ENCODE measurements at regions not wholly inside any gene's neighbourhood (a gene's known extent, or its start where the extent isn't known, plus 50 kb on each side); places are given as distances from the start of the nearest gene placed in this dataset.
"Not testable (repeated sequence)": the region's sequence is repeated elsewhere in the genome, so short reads cannot be mapped to it uniquely, and the experiment has no call there.

DNA sequence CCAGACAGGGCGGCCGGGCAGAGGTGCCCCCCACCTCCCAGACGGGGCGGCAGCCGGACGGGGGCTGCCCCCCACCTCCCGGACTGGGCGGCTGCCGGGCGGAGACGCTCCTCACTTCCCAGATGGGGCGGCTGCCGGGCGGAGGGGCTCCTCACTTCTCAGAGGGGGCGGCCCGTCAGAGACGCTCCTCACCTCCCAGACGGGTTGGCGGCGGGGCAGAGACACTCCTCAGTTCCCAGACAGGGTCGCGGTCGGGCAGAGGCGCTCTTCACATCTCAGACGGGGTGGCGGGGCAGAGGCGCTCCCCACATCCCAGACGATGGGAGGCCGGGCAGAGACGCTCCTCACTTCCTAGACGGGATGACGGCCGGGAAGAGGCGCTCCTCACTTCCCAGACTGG lies 68.5 kb upstream of the GPC4 start:
- DNase-seq (ENCODE audit: low read depth in 1 of 2, low spot score in 1 of 2); FAIRE-seq; H3K9me3 ChIP-seq; ATAC-seq; H3K4me3 ChIP-seq; H3K4me2 ChIP-seq; CTCF ChIA-PET; H3K4me1 ChIP-seq; H3K27ac ChIP-seq; POLR2A ChIA-PET: not testable (repeated sequence)
- no CpG with 5 or more reads among the region's 34 CpGs for WGBS (ENCODE audit: missing lambda C conversion rate)

DNA sequence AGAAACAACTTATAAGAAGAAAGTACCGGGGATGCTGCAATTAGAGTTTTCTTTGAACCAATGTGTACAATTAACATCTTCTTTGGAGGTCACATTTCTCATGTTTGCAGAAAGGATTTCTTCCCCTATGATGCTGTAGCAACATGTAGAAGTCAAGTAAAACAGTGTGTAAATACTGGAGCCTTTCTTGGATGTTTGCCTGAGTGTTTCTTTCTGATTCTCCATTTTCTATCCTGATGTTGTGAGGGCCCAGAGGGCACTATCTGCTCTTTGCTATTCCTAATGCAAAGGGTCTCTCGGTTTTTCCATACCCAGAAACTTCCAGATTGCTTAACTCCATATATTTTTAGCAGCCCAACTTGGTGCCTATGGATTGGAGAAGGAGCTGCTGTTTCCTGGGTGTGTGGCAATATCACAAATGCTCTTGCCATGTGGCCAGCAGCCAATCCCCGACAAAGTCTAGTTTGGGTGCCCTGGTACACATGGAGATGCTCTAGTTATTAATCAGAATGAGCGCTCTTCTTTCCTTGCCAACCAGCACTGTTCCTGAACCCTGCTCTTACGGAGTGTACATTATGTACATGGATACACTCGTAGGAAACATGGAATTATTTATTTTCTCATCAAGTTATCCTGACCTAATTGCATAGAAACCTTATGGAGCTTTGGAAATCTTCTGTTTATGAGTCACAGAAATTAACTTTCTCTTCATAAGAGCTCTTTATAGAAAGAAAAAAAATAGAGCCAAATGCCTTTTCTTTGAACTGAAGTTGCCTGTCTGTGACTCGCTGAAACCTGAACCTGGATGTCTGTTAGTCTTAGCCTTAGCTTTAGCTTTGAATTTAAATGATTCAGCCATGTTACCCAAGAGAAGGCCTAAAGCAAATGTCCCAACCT lies 67.0 kb upstream of the GPC4 start:
- no peak for DNase-seq (ENCODE audit: low read depth in 1 of 2, low spot score in 1 of 2)
- FAIRE-seq = no peak
- H3K9me3 ChIP-seq = no peaks in the 10 kb centered on the region
- no peak overlapping the region for H3K27ac ChIP-seq
- no peak for ATAC-seq
- ChIA-PET CTCF (no interaction called here), POLR2A (no interaction called here)
- no peak overlapping the region for H3K4me3 ChIP-seq
- TF ChIP-seq JUN (IDR thresholded peaks at IDR 0.05) (no peak), JUNB (IDR thresholded peaks at IDR 0.05) (no peak), TP53 (CRISPR knock-in tag; IDR thresholded peaks at IDR 0.05) (no peak), MAFK (IDR thresholded peaks at IDR 0.05; ENCODE audit: partially characterized antibody) (no peak), KDM5A (IDR thresholded peaks at IDR 0.05) (no peak), RFX5 (IDR thresholded peaks at IDR 0.05) (no peak), CBX2 (IDR thresholded peaks at IDR 0.05; ENCODE audit: borderline replicate concordance, low read depth) (no peak)
- H3K4me1 ChIP-seq = no peaks in the 10 kb centered on the region
- no peak overlapping the region for H3K4me2 ChIP-seq
- WGBS (ENCODE audit: missing lambda C conversion rate) = 23% methylated on average over 7 of the region's 7 CpGs

DNA sequence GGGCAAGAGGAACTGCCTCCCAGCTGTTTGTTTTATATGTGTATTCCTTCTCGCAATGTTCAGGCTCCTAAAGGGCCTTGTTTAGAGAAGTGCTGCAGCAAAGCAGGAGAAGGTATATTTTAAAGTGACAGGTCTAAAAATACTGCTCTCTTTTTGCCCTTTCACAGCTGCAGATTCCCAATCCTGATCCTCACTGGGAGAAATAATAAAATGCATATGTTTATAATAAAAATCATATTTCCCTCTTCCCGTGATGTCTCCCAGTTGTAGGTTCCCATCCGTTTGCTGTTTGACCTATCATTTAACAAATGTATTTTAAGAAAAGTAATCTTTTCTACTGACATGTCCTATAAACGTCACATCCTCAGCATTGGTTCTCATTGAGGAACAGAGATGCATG lies 62.7 kb upstream of the GPC4 start:
- Histone ChIP-seq H3K4me1 (no peaks in the 10 kb centered on the region), H3K9me3 (no peaks in the 10 kb centered on the region), H3K27ac (no peak overlapping the region), H3K4me2 (no peak overlapping the region), H3K4me3 (no peak overlapping the region)
- ChIA-PET CTCF (no interaction called here), POLR2A (no interaction called here)
- DNase-seq (ENCODE audit: low read depth in 1 of 2, low spot score in 1 of 2) (no peak), FAIRE-seq (no peak), ATAC-seq (no peak)
- 51% methylated on average over 4 of the region's 4 CpGs for WGBS (ENCODE audit: missing lambda C conversion rate)
- TF ChIP-seq HOXB13 (CRISPR knock-in tag; IDR thresholded peaks at IDR 0.05; ENCODE audit: low read depth) (no peak), PHF8 (IDR thresholded peaks at IDR 0.05; ENCODE audit: borderline replicate concordance, low read depth) (no peak), GATA3 (IDR thresholded peaks at IDR 0.05; ENCODE audit: borderline replicate concordance) (no peak)

DNA sequence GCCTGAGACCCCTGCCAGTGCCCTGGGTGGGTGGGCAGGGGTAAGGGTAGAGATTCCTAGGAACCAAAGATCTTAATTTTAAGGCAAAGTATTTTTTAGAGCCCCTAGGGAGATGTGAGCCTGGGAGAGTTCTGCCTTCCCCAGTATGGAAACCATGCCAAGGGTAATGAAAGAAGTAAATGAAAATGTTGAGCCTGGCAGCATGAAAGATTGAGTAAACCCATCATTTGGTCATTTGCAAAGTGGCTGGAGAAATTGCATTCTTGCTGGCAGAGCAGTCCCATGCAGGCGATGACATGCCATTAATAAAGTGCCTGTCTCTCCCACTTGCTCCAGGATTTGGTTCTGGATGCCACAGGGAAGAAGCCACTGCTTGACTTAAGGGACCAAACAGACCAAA lies 60.7 kb upstream of the GPC4 start:
- 8% methylated on average over 1 of the region's 1 CpG for WGBS (ENCODE audit: missing lambda C conversion rate)
- H3K9me3 ChIP-seq = no peaks in the 10 kb centered on the region
- TF ChIP-seq ZSCAN20 (CRISPR knock-in tag; IDR thresholded peaks at IDR 0.05) = no peak
- no peak for TF ChIP-seq KDM5A (IDR thresholded peaks at IDR 0.05)
- no peak for TF ChIP-seq CBX8 (IDR thresholded peaks at IDR 0.05)
- TF ChIP-seq, protein P1, sequence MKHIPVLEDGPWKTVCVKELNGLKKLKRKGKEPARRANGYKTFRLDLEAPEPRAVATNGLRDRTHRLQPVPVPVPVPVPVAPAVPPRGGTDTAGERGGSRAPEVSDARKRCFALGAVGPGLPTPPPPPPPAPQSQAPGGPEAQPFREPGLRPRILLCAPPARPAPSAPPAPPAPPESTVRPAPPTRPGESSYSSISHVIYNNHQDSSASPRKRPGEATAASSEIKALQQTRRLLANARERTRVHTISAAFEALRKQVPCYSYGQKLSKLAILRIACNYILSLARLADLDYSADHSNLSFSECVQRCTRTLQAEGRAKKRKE (CRISPR knock-in tag; IDR thresholded peaks at IDR 0.05; ENCODE audit: low read depth) = no peak
- TF ChIP-seq NR3C1 (IDR thresholded peaks at IDR 0.05) = no peak
- no peak for TF ChIP-seq FOSB (CRISPR knock-in tag; IDR thresholded peaks at IDR 0.05)
- TF ChIP-seq, protein P2, sequence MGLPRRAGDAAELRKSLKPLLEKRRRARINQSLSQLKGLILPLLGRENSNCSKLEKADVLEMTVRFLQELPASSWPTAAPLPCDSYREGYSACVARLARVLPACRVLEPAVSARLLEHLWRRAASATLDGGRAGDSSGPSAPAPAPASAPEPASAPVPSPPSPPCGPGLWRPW (IDR thresholded peaks at IDR 0.05) = no peak
- no peak for TF ChIP-seq GATA3 (IDR thresholded peaks at IDR 0.05; ENCODE audit: borderline replicate concordance)
- no peak for FAIRE-seq
- POLR2A ChIA-PET = no interaction called here
- no peak overlapping the region for H3K27ac ChIP-seq
- no peak overlapping the region for H3K4me2 ChIP-seq
- ATAC-seq = no peak
- no peak overlapping the region for H3K4me3 ChIP-seq
- no peak for DNase-seq (ENCODE audit: low read depth in 1 of 2, low spot score in 1 of 2)
- H3K4me1 ChIP-seq = no peaks in the 10 kb centered on the region
- CTCF ChIA-PET = no interaction called here

DNA sequence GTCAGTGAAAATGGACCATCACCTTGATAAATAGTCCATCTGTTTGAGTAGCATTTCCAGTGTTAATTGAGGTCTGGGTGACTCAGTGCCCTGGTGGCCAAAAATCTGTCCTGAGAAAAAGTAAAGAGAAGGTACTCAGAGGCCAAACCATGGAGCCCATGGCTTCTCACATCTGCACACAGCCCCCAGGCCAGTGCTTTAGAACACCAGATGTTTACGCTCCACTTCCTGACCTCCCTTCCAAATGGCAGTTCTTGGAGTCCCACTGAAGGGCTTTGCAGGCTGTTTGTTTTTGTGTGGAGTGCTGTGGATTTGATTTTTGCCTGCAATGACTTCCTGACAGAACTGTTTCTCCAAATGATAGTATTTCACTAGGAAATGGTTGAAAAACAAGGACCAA lies 60.2 kb upstream of the GPC4 start:
- Histone ChIP-seq H3K27ac (no peak overlapping the region), H3K4me1 (no peaks in the 10 kb centered on the region), H3K4me2 (no peak overlapping the region), H3K4me3 (no peak overlapping the region), H3K9me3 (no peaks in the 10 kb centered on the region)
- FAIRE-seq (peak; percentile 92), DNase-seq (ENCODE audit: low read depth in 1 of 2, low spot score in 1 of 2) (no peak), ATAC-seq (no peak)
- no peak for TF ChIP-seq RCOR1 (IDR thresholded peaks at IDR 0.05; ENCODE audit: low read depth, low read length)
- TF ChIP-seq NFE2L2 (conservative IDR thresholded peaks at IDR 0.05; ENCODE audit: low read length) = no peak
- no peak for TF ChIP-seq JUN (IDR thresholded peaks at IDR 0.05)
- TF ChIP-seq CHD4 (IDR thresholded peaks at IDR 0.05; ENCODE audit: borderline replicate concordance) = no peak
- no peak for TF ChIP-seq KDM1A (IDR thresholded peaks at IDR 0.05; ENCODE audit: low read depth)
- TF ChIP-seq ZNF302 (CRISPR knock-in tag; IDR thresholded peaks at IDR 0.05) = no peak
- TF ChIP-seq POLR2AphosphoS2 (conservative IDR thresholded peaks at IDR 0.05; ENCODE audit: low read length) = no peak
- TF ChIP-seq CBX8 (IDR thresholded peaks at IDR 0.05) = no peak
- TF ChIP-seq ZC3H11A (IDR thresholded peaks at IDR 0.05) = no peak
- TF ChIP-seq SMC3 (IDR thresholded peaks at IDR 0.05) = no peak
- TF ChIP-seq HDAC2 (IDR thresholded peaks at IDR 0.05) = no peak
- CTCF ChIA-PET = no interaction called here
- 80% methylated on average over 1 of the region's 1 CpG for WGBS (ENCODE audit: missing lambda C conversion rate)
- POLR2A ChIA-PET = no interaction called here
